Activated T-cell treated with anti-CD3 and anti-CD28 coated beads, Interleukin-2, amount 50 U/mL, for 72 hours (primary cell): ENCODE measurements at regions not wholly inside any gene's neighbourhood (a gene's known extent, or its start where the extent isn't known, plus 50 kb on each side); places are given as distances from the start of the nearest gene placed in this dataset.

Source experiments
- ATAC-seq, 2 donors: fragments of 150-1000 bp; cut with Tn5 transposase; replicated peaks in 1 of 2; 2 replicates each; pipeline ENCODE4 v1.10.0; 2021; ENCODE audit warnings: moderate library complexity in 2 of 2, mild to moderate bottlenecking in 1 of 2
- DNase-seq, 2 donors: peaks; one replicate each; pipeline ENCODE4 v3.0.0; 2021 to 2022; ENCODE audit warnings: mixed read lengths in 1 of 2
- H3K27ac Mint-ChIP-seq: one replicate; pipeline ENCODE4 v1.8.0; 2022; ENCODE audit warnings: mild to moderate bottlenecking, moderate library complexity, mixed read lengths
- H3K27me3 Mint-ChIP-seq: one replicate; pipeline ENCODE4 v1.8.0; 2022; ENCODE audit warnings: low read depth, mixed read lengths
- H3K36me3 Mint-ChIP-seq, 2 donors: one replicate each; pipeline ENCODE4 v1.8.0; 2022; ENCODE audit warnings: mixed read lengths in 2 of 2, mild to moderate bottlenecking in 1 of 2; ENCODE audit not compliant: insufficient read depth in 2 of 2
- H3K4me1 Mint-ChIP-seq: one replicate; pipeline ENCODE4 v1.8.0; 2022; ENCODE audit warnings: low read depth, mixed read lengths
- H3K4me3 Mint-ChIP-seq, 2 donors: one replicate each; pipeline ENCODE4 v1.8.0; 2022; ENCODE audit warnings: mild to moderate bottlenecking in 2 of 2, mixed read lengths in 2 of 2, moderate library complexity in 2 of 2
- H3K9me3 Mint-ChIP-seq, 2 donors: one replicate each; pipeline ENCODE4 v1.8.0; 2022; ENCODE audit warnings: mixed read lengths in 2 of 2

GRCh38 chr16:86443508-86444147 is 66.7 kb upstream of the FOXF1 start:
- Mint-ChIP-seq H3K4me1 (no peaks in the 10 kb centered on the region), H3K9me3 (no peaks in the 10 kb centered on the region), H3K27me3 (peaks cover 13% of the 10 kb centered on the region), H3K4me3 (no peak overlapping the region), H3K27ac (no peak overlapping the region), H3K36me3 (no peaks in the 10 kb centered on the region)
- ATAC-seq (no peak), DNase-seq (no peak)

GRCh38 chr16:86444261-86444660 is 66.1 kb upstream of the FOXF1 start:
- H3K27ac Mint-ChIP-seq = no peak overlapping the region
- DNase-seq (no peak), ATAC-seq (no peak)
- no peak overlapping the region for H3K4me3 Mint-ChIP-seq
- no peaks in the 10 kb centered on the region for H3K9me3 Mint-ChIP-seq
- H3K36me3 Mint-ChIP-seq = no peaks in the 10 kb centered on the region
- peaks cover 13% of the 10 kb centered on the region for H3K27me3 Mint-ChIP-seq
- no peaks in the 10 kb centered on the region for H3K4me1 Mint-ChIP-seq

GRCh38 chr16:86444661-86445060 is 65.7 kb upstream of the FOXF1 start:
- no peaks in the 10 kb centered on the region for H3K9me3 Mint-ChIP-seq
- peaks cover 3% of the 10 kb centered on the region for H3K4me1 Mint-ChIP-seq
- peaks cover 13% of the 10 kb centered on the region for H3K27me3 Mint-ChIP-seq
- no peak for ATAC-seq
- H3K36me3 Mint-ChIP-seq = no peaks in the 10 kb centered on the region
- no peak overlapping the region for H3K27ac Mint-ChIP-seq
- H3K4me3 Mint-ChIP-seq = no peak overlapping the region
- DNase-seq = no peak

GRCh38 chr16:86446279-86446678 is 64.0 kb upstream of the FOXF1 start:
- Mint-ChIP-seq H3K4me1 (peaks cover 4% of the 10 kb centered on the region), H3K36me3 (no peaks in the 10 kb centered on the region), H3K9me3 (no peaks in the 10 kb centered on the region), H3K27ac (no peak overlapping the region), H3K4me3 (no peak overlapping the region), H3K27me3 (peaks cover 15% of the 10 kb centered on the region)
- DNase-seq (no peak), ATAC-seq (no peak)

- Mint-ChIP-seq H3K4me3 (no peak overlapping the region), H3K4me1 (peaks cover 4% of the 10 kb centered on the region), H3K27me3 (peaks cover 23% of the 10 kb centered on the region), H3K9me3 (no peaks in the 10 kb centered on the region), H3K36me3 (no peaks in the 10 kb centered on the region), H3K27ac (no peak overlapping the region)
- ATAC-seq = no peak
- no peak for DNase-seq
These were observed 63.1 kb upstream of the FOXF1 start for GRCh38 chr16:86447228-86447627.

- Mint-ChIP-seq H3K4me1 (peaks cover 4% of the 10 kb centered on the region), H3K4me3 (no peak overlapping the region), H3K27me3 (peaks cover 21% of the 10 kb centered on the region), H3K9me3 (peaks cover 0 to 2% of the 10 kb centered on the region in 2 donors), H3K36me3 (no peaks in the 10 kb centered on the region), H3K27ac (no peak overlapping the region)
- ATAC-seq (no peak), DNase-seq (no peak)
These were observed 61.9 kb upstream of the FOXF1 start for GRCh38 chr16:86448306-86448890.

- H3K4me1 Mint-ChIP-seq = peaks cover 4% of the 10 kb centered on the region
- peaks cover 0 to 2% of the 10 kb centered on the region in 2 donors for H3K9me3 Mint-ChIP-seq
- ATAC-seq (no peak), DNase-seq (no peak)
- H3K36me3 Mint-ChIP-seq = no peaks in the 10 kb centered on the region
- H3K27me3 Mint-ChIP-seq = peaks cover 17% of the 10 kb centered on the region
- no peak overlapping the region for H3K27ac Mint-ChIP-seq
- no peak overlapping the region for H3K4me3 Mint-ChIP-seq
These were observed 60.8 kb upstream of the FOXF1 start for GRCh38 chr16:86449446-86450095.

- DNase-seq = no peak
- Mint-ChIP-seq H3K9me3 (peaks cover 0 to 2% of the 10 kb centered on the region in 2 donors), H3K4me3 (no peak overlapping the region), H3K36me3 (no peaks in the 10 kb centered on the region), H3K27me3 (peaks cover 11% of the 10 kb centered on the region), H3K27ac (no peak overlapping the region), H3K4me1 (peaks cover 4% of the 10 kb centered on the region)
- no peak for ATAC-seq
These were observed 59.6 kb upstream of the FOXF1 start for GRCh38 chr16:86450691-86451090.

GRCh38 chr16:86452451-86452850 is 57.9 kb upstream of the FOXF1 start:
- no peak for ATAC-seq

GRCh38 chr16:86455116-86455515 is 55.2 kb upstream of the FOXF1 start:
- H3K4me1 Mint-ChIP-seq = peaks cover 4% of the 10 kb centered on the region
- no peak overlapping the region for H3K27ac Mint-ChIP-seq
- ATAC-seq (no peak), DNase-seq (no peak)
- H3K36me3 Mint-ChIP-seq = no peaks in the 10 kb centered on the region
- H3K4me3 Mint-ChIP-seq = no peak overlapping the region
- peaks cover 0 to 4% of the 10 kb centered on the region in 2 donors for H3K9me3 Mint-ChIP-seq
- peaks cover 23% of the 10 kb centered on the region for H3K27me3 Mint-ChIP-seq

More at GRCh38 chr16:86452451-86452850, 57.9 kb upstream of the FOXF1 start:
- no peak overlapping the region for H3K27ac Mint-ChIP-seq
- H3K4me1 Mint-ChIP-seq = peaks cover 4% of the 10 kb centered on the region
- H3K9me3 Mint-ChIP-seq = peaks cover 0 to 2% of the 10 kb centered on the region in 2 donors
- H3K4me3 Mint-ChIP-seq = no peak overlapping the region
- peaks cover 11% of the 10 kb centered on the region for H3K27me3 Mint-ChIP-seq
- no peak for DNase-seq
- H3K36me3 Mint-ChIP-seq = no peaks in the 10 kb centered on the region

- ATAC-seq = no peak
- Mint-ChIP-seq H3K9me3 (peaks cover 0 to 4% of the 10 kb centered on the region in 2 donors), H3K27ac (no peak overlapping the region), H3K27me3 (peaks cover 23% of the 10 kb centered on the region), H3K4me1 (peaks cover 4% of the 10 kb centered on the region), H3K4me3 (no peak overlapping the region), H3K36me3 (no peaks in the 10 kb centered on the region)
- DNase-seq = no peak
These were observed 54.7 kb upstream of the FOXF1 start for GRCh38 chr16:86455640-86456039.

GRCh38 chr16:86457501-86458148 is 52.7 kb upstream of the FOXF1 start:
- ATAC-seq (no peak), DNase-seq (no peak)
- peaks cover 0 to 1% of the 10 kb centered on the region in 2 donors for H3K36me3 Mint-ChIP-seq
- no peak overlapping the region for H3K4me3 Mint-ChIP-seq
- H3K27me3 Mint-ChIP-seq = peaks cover 13% of the 10 kb centered on the region
- H3K4me1 Mint-ChIP-seq = peaks cover 4% of the 10 kb centered on the region
- peaks cover 0 to 5% of the 10 kb centered on the region in 2 donors for H3K9me3 Mint-ChIP-seq
- no peak overlapping the region for H3K27ac Mint-ChIP-seq

GRCh38 chr16:86458149-86458777 is 52.1 kb upstream of the FOXF1 start:
- H3K36me3 Mint-ChIP-seq = peaks cover 0 to 1% of the 10 kb centered on the region in 2 donors

More at GRCh38 chr16:86458149-86458777, 52.1 kb upstream of the FOXF1 start:
- peaks cover 4% of the 10 kb centered on the region for H3K4me1 Mint-ChIP-seq
- H3K27me3 Mint-ChIP-seq = peaks cover 13% of the 10 kb centered on the region
- H3K27ac Mint-ChIP-seq = no peak overlapping the region
- ATAC-seq (no peak), DNase-seq (no peak)
- peaks cover 0 to 5% of the 10 kb centered on the region in 2 donors for H3K9me3 Mint-ChIP-seq
- no peak overlapping the region for H3K4me3 Mint-ChIP-seq
